ENCODE measurements at regions not wholly inside any gene's neighbourhood (a gene's known extent, or its start where the extent isn't known, plus 50 kb on each side); places are given as distances from the start of the nearest gene placed in this dataset.

- peak in 1 of 2 experiments; percentile 11 for DNase-seq
- TF ChIP-seq POLR2A (IDR thresholded peaks at IDR 0.05; ENCODE audit: low read length) (no peak), GATA1 (IDR thresholded peaks at IDR 0.05; ENCODE audit: low read depth, low read length) (no peak)
Observed at GRCh38 chr19:31676271-31677004, 327.2 kb upstream of the TSHZ3 start.

- TF ChIP-seq GATA1 (IDR thresholded peaks at IDR 0.05; ENCODE audit: low read depth, low read length) = no peak
- no peak for TF ChIP-seq POLR2A (IDR thresholded peaks at IDR 0.05; ENCODE audit: low read length)
- no peak for DNase-seq
Observed at GRCh38 chr19:31678421-31678820, 329.2 kb upstream of the TSHZ3 start.

GRCh38 chr19:31681121-31681520 is 331.9 kb upstream of the TSHZ3 start:
- DNase-seq = no peak
- no peak for TF ChIP-seq GATA1 (IDR thresholded peaks at IDR 0.05; ENCODE audit: low read depth, low read length)
- no peak for TF ChIP-seq POLR2A (IDR thresholded peaks at IDR 0.05; ENCODE audit: low read length)

GRCh38 chr19:31693131-31693932 is 344.1 kb upstream of the TSHZ3 start:
- DNase-seq = no peak
- no peak for TF ChIP-seq GATA1 (IDR thresholded peaks at IDR 0.05; ENCODE audit: low read depth, low read length)
- TF ChIP-seq POLR2A (IDR thresholded peaks at IDR 0.05; ENCODE audit: low read length) = no peak

GRCh38 chr19:31693933-31694269 is 344.7 kb upstream of the TSHZ3 start:
- DNase-seq = no peak
- no peak for TF ChIP-seq GATA1 (IDR thresholded peaks at IDR 0.05; ENCODE audit: low read depth, low read length)
- TF ChIP-seq POLR2A (IDR thresholded peaks at IDR 0.05; ENCODE audit: low read length) = no peak

GRCh38 chr19:31694761-31695160 is 345.5 kb upstream of the TSHZ3 start:
- TF ChIP-seq POLR2A (IDR thresholded peaks at IDR 0.05; ENCODE audit: low read length) (no peak), GATA1 (IDR thresholded peaks at IDR 0.05; ENCODE audit: low read depth, low read length) (no peak)
- DNase-seq = no peak

GRCh38 chr19:31699421-31699820 is 350.2 kb upstream of the TSHZ3 start:
- DNase-seq = no peak
- no peak for TF ChIP-seq GATA1 (IDR thresholded peaks at IDR 0.05; ENCODE audit: low read depth, low read length)
- no peak for TF ChIP-seq POLR2A (IDR thresholded peaks at IDR 0.05; ENCODE audit: low read length)

- TF ChIP-seq GATA1 (IDR thresholded peaks at IDR 0.05; ENCODE audit: low read depth, low read length) (no peak), POLR2A (IDR thresholded peaks at IDR 0.05; ENCODE audit: low read length) (no peak)
- DNase-seq = no peak
Observed at GRCh38 chr19:31701146-31701545, 351.9 kb upstream of the TSHZ3 start.

GRCh38 chr19:31705656-31706055 is 356.4 kb upstream of the TSHZ3 start:
- no peak for TF ChIP-seq GATA1 (IDR thresholded peaks at IDR 0.05; ENCODE audit: low read depth, low read length)
- no peak for TF ChIP-seq POLR2A (IDR thresholded peaks at IDR 0.05; ENCODE audit: low read length)
- DNase-seq = no peak

GRCh38 chr19:31706131-31706530 is 356.9 kb upstream of the TSHZ3 start:
- TF ChIP-seq POLR2A (IDR thresholded peaks at IDR 0.05; ENCODE audit: low read length) = no peak
- no peak for TF ChIP-seq GATA1 (IDR thresholded peaks at IDR 0.05; ENCODE audit: low read depth, low read length)
- no peak for DNase-seq

GRCh38 chr19:31706691-31707620 is 357.7 kb upstream of the TSHZ3 start:
- DNase-seq = no peak
- TF ChIP-seq GATA1 (IDR thresholded peaks at IDR 0.05; ENCODE audit: low read depth, low read length) (no peak), POLR2A (IDR thresholded peaks at IDR 0.05; ENCODE audit: low read length) (no peak)

- no peak for DNase-seq
- TF ChIP-seq POLR2A (IDR thresholded peaks at IDR 0.05; ENCODE audit: low read length) = no peak
- TF ChIP-seq GATA1 (IDR thresholded peaks at IDR 0.05; ENCODE audit: low read depth, low read length) = no peak
Observed at GRCh38 chr19:31708520-31708919, 359.3 kb upstream of the TSHZ3 start.

GRCh38 chr19:31709476-31709875 is 360.2 kb upstream of the TSHZ3 start:
- no peak for DNase-seq
- TF ChIP-seq POLR2A (IDR thresholded peaks at IDR 0.05; ENCODE audit: low read length) (no peak), GATA1 (IDR thresholded peaks at IDR 0.05; ENCODE audit: low read depth, low read length) (no peak)
